Activated T-helper 17 cell treated with anti-CD3 and anti-CD28 coated beads, Interleukin-2, amount 50 U/mL, for 72 hours (primary cell): ENCODE measurements at regions not wholly inside any gene's neighbourhood (a gene's known extent, or its start where the extent isn't known, plus 50 kb on each side); places are given as distances from the start of the nearest gene placed in this dataset.

Source experiments
- ATAC-seq: fragments of 150-1000 bp; cut with Tn5 transposase; replicated peaks from 2 replicates; pipeline ENCODE4 v1.10.0; 2021; ENCODE audit warnings: mild to moderate bottlenecking, moderate library complexity
- H3K27ac Mint-ChIP-seq: one replicate; pipeline ENCODE4 v1.8.0; 2022; ENCODE audit warnings: mixed read lengths
- H3K27me3 Mint-ChIP-seq: one replicate; pipeline ENCODE4 v1.8.0; 2022; ENCODE audit warnings: mixed read lengths
- H3K36me3 Mint-ChIP-seq: one replicate; pipeline ENCODE4 v1.8.0; 2022; ENCODE audit warnings: low read depth, mild to moderate bottlenecking, mixed read lengths
- H3K4me1 Mint-ChIP-seq: one replicate; pipeline ENCODE4 v1.8.0; 2022; ENCODE audit warnings: mixed read lengths
- H3K4me3 Mint-ChIP-seq: one replicate; pipeline ENCODE4 v1.8.0; 2022; ENCODE audit warnings: mild to moderate bottlenecking, mixed read lengths
- H3K9me3 Mint-ChIP-seq: one replicate; pipeline ENCODE4 v1.8.0; 2022; ENCODE audit warnings: mixed read lengths

- peaks cover 13% of the 10 kb centered on the region for H3K9me3 Mint-ChIP-seq
- H3K4me3 Mint-ChIP-seq: no peak overlapping the region
- no peaks in the 10 kb centered on the region for H3K4me1 Mint-ChIP-seq
- no peaks in the 10 kb centered on the region for H3K27me3 Mint-ChIP-seq
- no peaks in the 10 kb centered on the region for H3K36me3 Mint-ChIP-seq
- no peak overlapping the region for H3K27ac Mint-ChIP-seq
- no peak for ATAC-seq
Observed at GRCh38 chr18:40930211-40930882, 1024.7 kb upstream of the PIK3C3 start.

DNA sequence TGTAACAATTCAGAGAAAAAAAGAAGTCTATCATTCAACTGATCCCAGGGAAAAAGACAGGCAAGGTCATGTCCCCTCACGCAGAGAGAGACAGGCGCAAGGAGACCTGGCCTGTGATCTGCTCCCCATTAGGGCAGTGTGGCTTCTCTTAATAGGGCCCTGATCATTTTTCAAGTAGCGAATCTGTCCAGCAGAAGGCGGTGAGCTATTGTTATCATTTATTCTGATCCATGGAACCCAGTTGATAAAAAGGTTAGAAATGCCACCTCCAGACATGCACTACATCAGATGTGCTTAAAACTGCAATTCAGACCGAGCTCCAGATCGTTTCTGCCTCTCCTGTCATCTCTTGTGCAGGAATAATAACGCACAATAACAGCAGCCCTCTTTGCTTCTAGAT is 1025.6 kb upstream of the PIK3C3 start:
- Mint-ChIP-seq H3K27ac (no peak overlapping the region), H3K4me3 (no peak overlapping the region), H3K9me3 (peaks cover 14% of the 10 kb centered on the region), H3K4me1 (no peaks in the 10 kb centered on the region), H3K36me3 (no peaks in the 10 kb centered on the region), H3K27me3 (no peaks in the 10 kb centered on the region)
- no peak for ATAC-seq

DNA sequence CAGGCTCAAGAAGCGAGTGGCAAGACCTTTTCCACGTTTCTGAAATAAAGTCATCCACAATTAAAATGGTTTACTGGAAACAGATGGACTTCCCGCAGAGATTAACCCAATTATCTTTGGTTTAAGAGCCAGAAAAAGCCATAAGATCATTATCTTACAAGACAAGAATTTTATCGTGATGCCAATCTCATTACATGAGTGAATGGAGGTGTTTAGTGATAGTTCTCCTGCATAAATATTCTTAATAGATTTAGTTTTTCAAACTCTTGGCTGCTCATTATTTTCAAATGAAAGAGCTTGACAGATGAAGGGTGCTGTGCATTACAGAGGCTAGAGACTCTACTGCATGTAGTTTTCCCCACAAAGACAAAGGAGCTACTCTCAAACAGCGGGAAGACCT is 1028.4 kb upstream of the PIK3C3 start:
- Mint-ChIP-seq H3K4me3 (no peak overlapping the region), H3K4me1 (no peaks in the 10 kb centered on the region), H3K9me3 (peaks cover 13% of the 10 kb centered on the region), H3K27me3 (no peaks in the 10 kb centered on the region), H3K36me3 (no peaks in the 10 kb centered on the region), H3K27ac (no peak overlapping the region)
- no peak for ATAC-seq

GRCh38 chr18:40925071-40925541 is 1029.9 kb upstream of the PIK3C3 start:
- peaks cover 9% of the 10 kb centered on the region for H3K9me3 Mint-ChIP-seq
- H3K27me3 Mint-ChIP-seq: no peaks in the 10 kb centered on the region
- no peaks in the 10 kb centered on the region for H3K4me1 Mint-ChIP-seq
- no peaks in the 10 kb centered on the region for H3K36me3 Mint-ChIP-seq
- ATAC-seq: no peak
- H3K4me3 Mint-ChIP-seq: no peak overlapping the region
- no peak overlapping the region for H3K27ac Mint-ChIP-seq

DNA sequence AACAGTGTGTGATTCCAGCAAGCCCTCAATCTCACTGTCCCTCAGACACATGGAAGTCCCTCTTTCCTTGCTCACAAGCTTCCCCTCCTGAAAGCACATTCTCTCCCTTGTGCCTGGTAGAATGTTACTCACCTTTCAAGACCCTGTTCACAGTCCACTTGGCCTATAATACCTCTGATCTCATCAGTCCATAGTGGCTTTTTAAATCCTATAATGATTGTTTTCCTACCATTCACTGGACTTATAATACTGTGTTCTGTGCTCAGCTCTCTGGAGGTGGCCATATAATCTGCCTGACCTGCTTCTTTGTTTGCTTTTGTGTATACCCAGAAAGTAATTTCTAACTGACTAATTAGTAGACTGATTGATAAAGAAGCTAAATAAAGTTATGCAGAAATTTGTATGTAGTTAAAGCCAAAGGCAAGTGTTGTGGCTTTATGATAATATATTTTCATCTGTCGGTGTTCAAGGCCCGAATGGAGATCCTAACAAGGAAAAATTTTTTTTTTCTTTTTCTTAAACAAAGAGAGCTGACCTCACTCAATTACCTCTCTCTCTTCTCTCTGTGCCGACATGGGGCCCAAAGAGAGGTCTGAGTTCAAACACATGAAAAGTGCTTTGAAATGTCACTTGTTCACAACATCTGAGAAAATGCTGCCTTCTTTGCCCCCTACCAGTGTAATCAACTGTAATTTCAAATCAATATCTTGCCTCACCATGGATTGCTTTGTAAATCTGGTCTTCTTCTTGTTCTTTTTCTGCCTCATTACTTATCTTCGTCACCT is 1033.0 kb upstream of the PIK3C3 start:
- Mint-ChIP-seq H3K4me1 (no peaks in the 10 kb centered on the region), H3K9me3 (peaks cover 9% of the 10 kb centered on the region), H3K36me3 (no peaks in the 10 kb centered on the region), H3K27me3 (no peaks in the 10 kb centered on the region), H3K4me3 (no peak overlapping the region), H3K27ac (no peak overlapping the region)
- ATAC-seq: no peak

DNA sequence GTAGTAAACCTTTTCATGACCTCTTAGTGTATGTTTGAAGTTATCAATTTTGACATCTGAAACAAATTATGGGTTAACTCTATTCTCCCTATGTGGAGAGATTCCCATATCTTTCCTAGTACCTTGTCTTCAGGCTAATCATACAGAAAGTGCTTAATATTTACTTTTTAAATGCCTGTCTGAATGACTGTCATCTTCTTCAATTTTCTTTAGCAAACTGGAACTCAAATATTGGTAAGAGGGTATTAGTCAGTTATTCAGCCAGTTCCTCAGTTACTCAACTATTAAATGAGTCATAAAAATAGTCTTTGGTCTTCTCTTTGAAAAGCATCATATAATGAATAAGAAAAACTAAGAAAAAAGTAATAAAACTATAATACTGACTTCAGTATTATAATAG is 1038.0 kb upstream of the PIK3C3 start:
- H3K4me3 Mint-ChIP-seq: no peak overlapping the region
- H3K27ac Mint-ChIP-seq: no peak overlapping the region
- H3K4me1 Mint-ChIP-seq: no peaks in the 10 kb centered on the region
- no peaks in the 10 kb centered on the region for H3K9me3 Mint-ChIP-seq
- H3K36me3 Mint-ChIP-seq: no peaks in the 10 kb centered on the region
- no peak for ATAC-seq
- no peaks in the 10 kb centered on the region for H3K27me3 Mint-ChIP-seq

DNA sequence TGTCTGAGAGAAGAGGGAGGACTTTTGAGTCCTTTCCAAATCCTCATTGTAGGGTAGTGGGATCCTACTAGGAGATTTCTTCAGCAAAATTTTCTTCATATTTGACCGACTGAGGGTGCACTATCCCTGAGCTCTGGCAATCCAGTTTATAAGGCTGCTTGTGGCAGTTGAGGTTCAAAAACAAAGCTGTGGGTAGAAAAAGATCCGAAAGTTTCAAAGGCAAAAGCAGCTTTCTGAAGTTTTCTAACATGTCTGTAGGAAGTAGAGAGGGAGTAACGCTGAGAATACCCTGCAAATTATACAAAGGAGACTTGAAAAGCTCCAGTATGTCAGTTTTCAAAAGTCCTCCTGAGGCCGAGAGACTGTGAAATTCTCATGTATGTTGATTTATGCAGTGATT is 1039.3 kb upstream of the PIK3C3 start:
- H3K9me3 Mint-ChIP-seq: peaks cover 3% of the 10 kb centered on the region
- no peaks in the 10 kb centered on the region for H3K4me1 Mint-ChIP-seq
- H3K27ac Mint-ChIP-seq: no peak overlapping the region
- ATAC-seq: no peak
- H3K36me3 Mint-ChIP-seq: no peaks in the 10 kb centered on the region
- H3K4me3 Mint-ChIP-seq: no peak overlapping the region
- no peaks in the 10 kb centered on the region for H3K27me3 Mint-ChIP-seq

GRCh38 chr18:40911582-40912254 is 1043.3 kb upstream of the PIK3C3 start:
- Mint-ChIP-seq H3K9me3 (peaks cover 11% of the 10 kb centered on the region), H3K27me3 (no peaks in the 10 kb centered on the region), H3K4me3 (no peak overlapping the region), H3K4me1 (no peaks in the 10 kb centered on the region), H3K36me3 (no peaks in the 10 kb centered on the region), H3K27ac (no peak overlapping the region)
- ATAC-seq: no peak

DNA sequence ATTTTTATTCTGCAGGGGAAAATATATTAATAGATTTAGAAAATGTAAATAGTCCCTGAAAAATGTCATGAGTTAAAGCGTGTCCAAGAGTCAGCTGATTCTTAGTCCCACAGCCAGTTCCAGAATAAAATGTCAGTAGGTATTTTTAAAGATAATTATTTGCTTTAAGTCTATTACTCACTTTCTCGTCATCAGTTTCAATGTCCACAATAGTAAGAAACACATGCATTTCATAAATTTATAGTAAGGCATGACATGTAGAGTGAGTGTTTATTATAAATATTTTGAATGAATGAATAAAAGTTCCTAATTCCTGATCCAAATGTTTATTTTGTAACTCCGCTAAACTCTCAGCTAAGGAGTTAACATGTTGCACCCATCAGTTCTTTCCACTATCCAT is 1044.0 kb upstream of the PIK3C3 start:
- Mint-ChIP-seq H3K27ac (no peak overlapping the region), H3K36me3 (no peaks in the 10 kb centered on the region), H3K4me3 (no peak overlapping the region), H3K27me3 (no peaks in the 10 kb centered on the region), H3K9me3 (peaks cover 11% of the 10 kb centered on the region), H3K4me1 (no peaks in the 10 kb centered on the region)
- no peak for ATAC-seq

- H3K9me3 Mint-ChIP-seq: peaks cover 11% of the 10 kb centered on the region
- no peaks in the 10 kb centered on the region for H3K36me3 Mint-ChIP-seq
- H3K4me3 Mint-ChIP-seq: no peak overlapping the region
- no peaks in the 10 kb centered on the region for H3K4me1 Mint-ChIP-seq
- H3K27me3 Mint-ChIP-seq: no peaks in the 10 kb centered on the region
- no peak overlapping the region for H3K27ac Mint-ChIP-seq
- ATAC-seq: no peak
Observed at GRCh38 chr18:40907842-40908241, 1047.2 kb upstream of the PIK3C3 start.

GRCh38 chr18:40904295-40904694 is 1050.7 kb upstream of the PIK3C3 start:
- no peaks in the 10 kb centered on the region for H3K36me3 Mint-ChIP-seq
- H3K4me1 Mint-ChIP-seq: no peaks in the 10 kb centered on the region
- H3K4me3 Mint-ChIP-seq: no peak overlapping the region
- no peak for ATAC-seq
- H3K9me3 Mint-ChIP-seq: peaks cover 7% of the 10 kb centered on the region
- H3K27me3 Mint-ChIP-seq: no peaks in the 10 kb centered on the region
- H3K27ac Mint-ChIP-seq: no peak overlapping the region

- Mint-ChIP-seq H3K4me3 (no peak overlapping the region), H3K27ac (no peak overlapping the region), H3K4me1 (no peaks in the 10 kb centered on the region), H3K9me3 (peaks cover 7% of the 10 kb centered on the region), H3K36me3 (no peaks in the 10 kb centered on the region), H3K27me3 (no peaks in the 10 kb centered on the region)
- no peak for ATAC-seq
Observed at GRCh38 chr18:40902436-40902835, 1052.6 kb upstream of the PIK3C3 start.

DNA sequence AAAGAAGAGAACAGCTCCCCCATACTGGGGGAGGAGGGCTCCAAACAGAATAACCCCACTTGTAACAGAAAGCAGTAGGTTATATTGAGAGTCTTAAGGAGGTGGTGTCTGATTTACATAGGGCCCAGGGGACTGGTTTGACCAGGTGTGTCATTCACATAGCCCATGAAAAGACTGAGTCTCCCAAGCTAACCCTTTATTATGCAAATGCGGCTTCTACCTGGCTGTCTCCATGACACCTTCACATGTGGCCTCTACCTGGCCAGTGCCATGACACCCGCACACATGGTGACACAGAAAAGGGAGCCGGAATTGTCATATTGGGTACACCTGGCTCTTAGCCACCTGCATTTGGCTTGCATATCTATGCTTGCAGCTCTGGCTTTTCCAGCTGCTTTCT is 1057.2 kb upstream of the PIK3C3 start:
- Mint-ChIP-seq H3K4me3 (no peak overlapping the region), H3K27me3 (no peaks in the 10 kb centered on the region), H3K27ac (no peak overlapping the region), H3K9me3 (peaks cover 14% of the 10 kb centered on the region), H3K36me3 (no peaks in the 10 kb centered on the region), H3K4me1 (no peaks in the 10 kb centered on the region)
- ATAC-seq: no peak

DNA sequence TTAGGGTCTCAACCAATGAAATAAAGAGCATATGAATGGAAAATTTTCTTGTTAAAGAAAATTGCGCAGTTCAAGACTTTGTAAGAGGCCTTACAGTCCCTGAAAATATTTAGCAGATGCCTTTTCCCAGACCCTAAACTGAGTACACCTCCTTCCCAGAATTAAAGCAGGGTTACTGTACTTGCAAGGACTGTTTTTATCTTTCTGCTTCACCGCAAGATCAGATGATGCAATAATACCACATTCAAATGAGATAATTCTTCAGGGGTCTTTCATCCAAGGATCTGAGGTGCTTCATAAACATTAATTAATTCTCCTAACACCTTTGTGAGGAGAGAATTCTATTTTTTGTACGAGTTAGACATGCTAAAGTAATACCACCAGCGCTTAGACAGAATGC is 1071.8 kb upstream of the PIK3C3 start:
- no peaks in the 10 kb centered on the region for H3K9me3 Mint-ChIP-seq
- H3K27me3 Mint-ChIP-seq: no peaks in the 10 kb centered on the region
- H3K36me3 Mint-ChIP-seq: no peaks in the 10 kb centered on the region
- H3K27ac Mint-ChIP-seq: no peak overlapping the region
- no peak for ATAC-seq
- no peak overlapping the region for H3K4me3 Mint-ChIP-seq
- H3K4me1 Mint-ChIP-seq: no peaks in the 10 kb centered on the region

- H3K9me3 Mint-ChIP-seq: peaks cover 2% of the 10 kb centered on the region
- H3K4me1 Mint-ChIP-seq: no peaks in the 10 kb centered on the region
Observed at GRCh38 chr18:40882468-40882867, 1072.6 kb upstream of the PIK3C3 start.

More at GRCh38 chr18:40882468-40882867, 1072.6 kb upstream of the PIK3C3 start:
- ATAC-seq: no peak
- Mint-ChIP-seq H3K4me3 (no peak overlapping the region), H3K27ac (no peak overlapping the region), H3K27me3 (no peaks in the 10 kb centered on the region), H3K36me3 (no peaks in the 10 kb centered on the region)
